NOMO-1 treated with DMSO at 0.1 percent for 48 hours (cell line): ENCODE measurements at regions not wholly inside any gene's neighbourhood (a gene's known extent, or its start where the extent isn't known, plus 50 kb on each side); places are given as distances from the start of the nearest gene placed in this dataset.
A peak's percentile ranks its signal among the peaks of the same experiment; 100 is the strongest.

Experiments used
- DNase-seq: peaks from one replicate; lab custom pipeline; 2025; ENCODE audit not compliant: unreplicated experiment; lab: John Stamatoyannopoulos, UW

GRCh38 chr18:22109535-22109934 is 59.9 kb upstream of the GATA6 start:
- DNase-seq: peak; percentile 5

GRCh38 chr18:22110461-22110924 is 58.9 kb upstream of the GATA6 start:
- no peak for DNase-seq

- DNase-seq: no peak
These were observed 57.2 kb upstream of the GATA6 start for GRCh38 chr18:22112215-22112614.

GRCh38 chr18:22113144-22113844 is 56.1 kb upstream of the GATA6 start:
- DNase-seq: no peak

GRCh38 chr18:22114526-22115321 is 54.7 kb upstream of the GATA6 start:
- DNase-seq: no peak

GRCh38 chr18:22115573-22115972 is 53.8 kb upstream of the GATA6 start:
- DNase-seq: no peak
